HG03108 (cell line): ENCODE measurements at regions not wholly inside any gene's neighbourhood (a gene's known extent, or its start where the extent isn't known, plus 50 kb on each side); places are given as distances from the start of the nearest gene placed in this dataset.

Experiments used
- ATAC-seq: cut with Tn5 transposase; IDR thresholded peaks from one replicate; pipeline ENCODE4 v1.9.1; 2021; ENCODE audit warnings: moderate library complexity; ENCODE audit not compliant: unreplicated experiment

DNA sequence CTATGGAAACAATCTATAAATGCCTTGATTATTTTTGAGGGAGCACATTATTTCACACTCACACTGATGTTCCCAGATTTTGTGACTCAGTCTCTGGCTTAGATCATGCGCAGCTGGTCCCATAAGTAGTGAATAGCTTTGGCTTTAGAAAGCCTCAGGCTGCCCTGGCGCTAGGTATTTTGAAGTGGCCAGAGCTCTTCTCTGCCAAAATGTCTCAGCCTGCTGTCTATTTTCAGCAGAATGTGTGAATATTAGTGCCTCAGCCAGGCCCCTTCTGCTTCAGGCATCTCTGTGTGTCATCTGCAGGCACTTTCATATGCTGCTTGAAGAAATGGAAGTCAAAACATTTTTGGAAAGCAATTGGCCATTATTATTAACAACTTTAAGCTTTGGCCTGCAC, 931.0 kb upstream of the INTU start:
- ATAC-seq: no peak

DNA sequence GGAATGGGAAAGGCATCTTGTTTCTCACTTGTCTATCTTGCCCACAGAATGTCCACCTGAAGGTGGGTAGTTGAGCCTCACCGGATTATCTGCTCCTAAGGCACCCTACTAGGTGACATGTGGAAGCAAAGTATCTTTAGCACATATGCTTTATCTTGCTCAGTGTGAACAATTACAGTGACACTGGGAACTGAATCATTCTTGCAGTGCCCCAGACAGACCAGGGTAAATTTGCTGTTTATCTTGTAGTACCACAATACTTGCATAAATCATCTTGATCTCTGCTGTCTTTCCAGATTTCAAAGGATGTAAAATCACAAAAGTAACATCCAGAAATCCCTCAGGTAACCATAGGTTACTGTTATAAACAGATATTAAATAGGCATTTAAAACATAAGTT, 930.0 kb upstream of the INTU start:
- ATAC-seq: no peak

DNA sequence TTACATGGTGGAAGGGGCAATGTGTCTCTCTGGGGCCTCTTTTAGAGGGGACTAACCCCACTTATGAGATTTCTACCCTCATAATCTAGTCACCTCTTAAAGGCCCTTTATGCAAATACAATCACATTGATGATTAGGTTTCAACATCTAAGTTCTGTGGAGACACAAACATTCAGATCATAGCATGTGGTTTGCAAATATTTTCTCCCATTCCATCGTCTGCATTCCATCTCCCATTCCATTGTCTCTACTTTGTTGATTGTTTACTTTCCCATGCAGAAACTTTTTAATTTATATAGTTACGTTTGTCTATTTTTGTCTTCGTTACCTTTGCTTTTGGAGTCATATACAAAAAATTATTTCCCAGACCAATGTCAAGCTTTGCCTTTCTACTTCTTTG, 927.5 kb upstream of the INTU start:
- ATAC-seq: no peak

DNA sequence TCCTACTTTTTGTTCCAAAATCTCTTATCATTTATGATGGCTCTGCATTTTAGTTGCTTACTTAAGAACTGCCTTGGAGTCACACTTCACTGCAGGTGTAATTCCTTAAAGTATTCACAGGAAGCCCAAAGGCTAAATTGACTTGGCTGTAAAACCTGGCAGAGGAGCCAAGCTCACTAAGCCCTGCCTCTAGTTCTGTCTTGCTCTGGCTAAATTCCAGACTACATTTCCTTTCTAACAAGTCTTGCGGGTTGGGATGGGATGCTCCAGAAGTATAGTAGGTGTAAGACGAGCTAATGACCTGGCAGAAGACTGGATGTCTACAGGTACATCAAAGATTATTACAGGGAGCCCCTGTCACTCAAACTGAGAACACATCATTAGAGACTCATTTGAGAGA, 924.0 kb upstream of the INTU start:
- ATAC-seq: no peak

DNA sequence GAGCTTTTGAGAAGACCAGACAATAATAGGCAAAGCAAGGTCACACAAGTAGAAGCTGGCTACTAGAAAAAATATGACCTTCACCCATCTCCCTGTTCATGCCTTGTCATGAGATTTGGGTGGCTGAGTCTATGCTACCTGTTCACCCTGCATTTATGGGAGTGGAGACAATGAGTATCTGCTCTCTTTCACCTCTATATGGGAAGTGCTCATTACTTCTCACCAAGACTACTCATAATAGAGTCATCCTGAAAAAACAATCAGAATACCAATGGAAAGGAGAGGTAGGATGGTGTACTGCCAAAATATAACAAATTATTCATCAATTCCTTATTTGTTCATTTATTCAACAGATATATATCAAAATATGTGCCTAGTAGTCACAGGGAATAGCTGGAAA, 921.8 kb upstream of the INTU start:
- ATAC-seq: no peak

DNA sequence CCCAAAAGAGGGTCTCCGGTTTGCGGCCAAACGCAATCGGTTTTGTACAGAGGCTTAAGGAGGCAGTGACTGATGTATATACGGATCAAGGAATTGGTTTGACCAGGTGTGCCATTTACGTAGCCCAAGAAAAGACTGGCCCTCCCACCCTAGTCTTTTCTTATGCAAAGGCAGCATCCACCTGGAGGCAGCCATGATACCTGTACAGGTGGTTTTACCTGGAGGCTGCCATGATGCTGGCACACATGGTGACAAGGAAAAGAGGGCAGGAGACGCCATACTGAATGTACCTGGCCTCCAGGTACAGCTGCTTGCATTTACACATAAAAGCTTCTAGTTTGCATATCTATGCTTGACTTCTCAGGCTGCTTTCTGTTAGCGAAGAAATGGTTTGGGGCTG, 917.7 kb upstream of the INTU start:
- no peak for ATAC-seq

DNA sequence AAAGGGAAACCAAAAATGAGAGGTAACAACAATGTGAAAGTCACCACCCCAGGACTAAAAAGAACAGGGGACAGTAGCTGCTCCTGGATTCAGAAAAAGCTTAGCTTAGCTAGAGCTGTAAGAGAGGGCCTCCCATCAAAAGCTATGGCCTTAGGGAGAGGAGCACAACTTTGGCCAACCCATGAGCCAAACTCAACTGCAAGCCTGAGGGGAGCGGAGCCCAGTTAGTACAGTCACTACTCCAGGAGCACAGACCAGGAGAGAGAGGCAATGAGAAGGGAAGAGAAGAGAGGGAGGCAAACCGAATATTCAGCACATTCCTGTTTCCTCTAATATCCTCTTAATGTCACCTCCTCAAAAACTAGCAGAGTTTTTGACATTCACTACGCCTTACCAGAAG, 917.1 kb upstream of the INTU start:
- no peak for ATAC-seq

DNA sequence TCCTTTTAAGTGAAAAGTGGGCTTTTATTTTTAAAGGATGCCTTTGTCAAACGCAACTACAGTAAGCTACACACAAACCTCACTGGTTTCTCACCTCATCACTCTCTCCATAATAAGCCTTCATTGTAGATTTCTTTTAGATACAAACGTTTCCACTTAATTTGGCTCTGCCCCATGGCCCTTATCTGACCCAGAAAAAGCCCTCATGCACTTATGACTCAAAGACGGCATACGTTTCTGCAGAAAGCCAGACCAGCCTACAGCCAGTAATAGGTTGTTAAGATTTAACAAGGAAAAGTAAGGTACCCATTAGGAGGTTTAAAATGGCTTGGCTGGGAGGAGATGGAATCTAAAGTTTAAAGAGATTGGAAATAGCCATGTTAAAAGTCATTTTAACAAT, 914.6 kb upstream of the INTU start:
- ATAC-seq: no peak

DNA sequence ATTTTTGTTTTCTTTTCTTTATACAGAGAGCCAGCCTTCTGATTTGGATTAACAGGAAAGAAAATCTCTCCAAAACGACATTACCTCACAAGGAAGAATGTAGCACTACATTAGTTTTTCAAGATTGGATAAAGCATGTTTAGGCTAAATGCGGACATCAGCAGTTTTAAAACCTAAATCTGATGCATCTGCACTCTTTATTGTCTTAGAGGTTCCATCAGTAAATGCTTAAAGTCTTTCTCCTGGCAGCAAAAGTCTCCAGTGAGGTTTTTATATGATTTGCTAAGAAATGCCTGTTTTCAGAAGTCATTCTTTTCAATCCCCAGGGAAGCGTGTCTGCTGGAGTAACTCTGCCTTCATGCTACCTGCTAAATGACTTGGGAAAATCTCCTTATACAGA, 912.9 kb upstream of the INTU start:
- ATAC-seq: no peak

DNA sequence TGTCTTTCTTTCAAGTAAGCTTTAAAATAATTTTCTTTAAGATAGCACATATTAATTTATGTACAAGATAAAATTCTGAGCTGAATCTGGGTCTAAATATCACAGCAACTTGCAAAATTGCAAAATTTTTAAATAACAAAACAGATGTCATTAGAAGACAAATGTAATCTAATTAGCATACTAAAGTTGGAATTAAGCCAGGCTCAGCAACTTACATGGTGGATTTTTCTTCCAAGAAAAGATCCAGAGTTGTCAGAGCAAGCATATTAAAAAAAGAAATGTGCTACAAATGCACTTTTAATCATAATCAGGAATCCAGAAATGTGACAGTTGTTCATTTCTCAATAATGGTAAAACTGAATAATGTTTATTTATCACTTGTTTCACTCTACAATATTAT, 906.9 kb upstream of the INTU start:
- no peak for ATAC-seq

DNA sequence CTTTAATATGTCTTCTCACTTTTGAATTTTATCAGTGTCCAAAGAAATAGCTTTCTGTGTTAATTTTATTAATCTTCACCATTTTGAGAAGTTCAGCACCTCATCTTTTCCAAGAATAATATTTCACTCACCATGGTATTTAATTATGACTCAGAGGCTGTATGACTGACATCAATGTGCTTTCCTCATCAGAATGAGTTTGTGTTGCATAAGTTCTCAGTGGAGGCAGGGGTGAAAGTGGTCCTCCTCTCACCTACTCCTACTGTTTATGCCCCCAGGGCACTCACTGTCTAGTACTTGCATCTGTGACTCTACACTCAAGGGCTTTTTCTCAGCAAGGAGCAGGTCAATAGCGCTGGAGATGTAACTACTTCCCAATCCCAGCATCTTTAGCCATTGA, 905.3 kb upstream of the INTU start:
- no peak for ATAC-seq

DNA sequence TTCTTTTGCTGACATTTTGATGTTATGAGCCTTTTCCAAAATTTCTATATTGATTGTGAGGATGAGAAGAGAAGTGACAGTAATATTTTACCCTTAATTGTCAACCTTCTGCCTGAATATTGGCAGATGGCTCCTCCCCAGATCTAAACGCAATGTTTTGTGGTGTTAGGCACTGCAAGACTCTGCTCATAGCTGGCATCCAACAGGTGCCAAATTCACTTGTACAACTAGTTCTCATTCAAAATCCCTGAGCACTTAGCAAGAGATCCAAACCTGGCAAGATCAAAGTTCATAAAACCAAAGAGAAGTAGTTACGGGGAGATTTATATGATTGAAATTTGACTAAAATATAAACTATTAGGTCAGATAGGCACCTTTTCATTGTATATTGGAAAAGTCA, 901.7 kb upstream of the INTU start:
- no peak for ATAC-seq

DNA sequence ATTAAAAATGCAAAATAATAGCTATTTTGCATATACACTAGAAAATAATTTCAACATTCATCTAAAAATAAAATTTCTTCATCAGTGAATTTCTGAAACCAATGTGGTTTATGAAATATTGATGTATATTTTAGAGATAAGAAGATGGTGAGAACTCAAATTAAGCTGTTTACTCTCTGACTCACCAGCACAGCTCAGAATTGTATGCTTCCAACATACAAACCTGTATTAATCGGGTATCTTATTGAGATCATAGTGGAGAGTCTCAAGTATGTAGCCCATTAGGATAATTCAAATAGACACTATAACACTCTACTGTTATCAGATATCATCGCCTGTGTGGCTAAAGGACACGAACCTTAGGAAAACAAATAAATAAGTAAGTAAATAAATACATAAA, 899.5 kb upstream of the INTU start:
- no peak for ATAC-seq

DNA sequence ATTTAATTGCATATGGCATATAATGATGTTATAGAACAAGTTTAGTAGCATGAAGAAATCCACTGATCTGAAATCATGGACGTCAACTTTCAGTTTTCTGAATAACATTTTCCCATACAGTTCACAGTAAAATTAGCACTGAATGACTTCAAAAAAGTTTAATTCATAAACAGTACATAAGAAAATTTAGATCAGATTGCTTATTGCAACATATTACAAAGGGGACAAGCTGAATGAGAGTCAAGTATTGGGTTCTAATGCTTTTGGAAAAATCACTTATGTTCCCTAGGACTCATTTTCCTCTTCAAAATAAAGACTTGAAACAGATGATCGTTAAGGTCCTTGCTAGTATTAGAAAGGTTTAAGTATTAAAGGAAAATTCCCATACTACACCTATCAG, 898.3 kb upstream of the INTU start:
- ATAC-seq: no peak

DNA sequence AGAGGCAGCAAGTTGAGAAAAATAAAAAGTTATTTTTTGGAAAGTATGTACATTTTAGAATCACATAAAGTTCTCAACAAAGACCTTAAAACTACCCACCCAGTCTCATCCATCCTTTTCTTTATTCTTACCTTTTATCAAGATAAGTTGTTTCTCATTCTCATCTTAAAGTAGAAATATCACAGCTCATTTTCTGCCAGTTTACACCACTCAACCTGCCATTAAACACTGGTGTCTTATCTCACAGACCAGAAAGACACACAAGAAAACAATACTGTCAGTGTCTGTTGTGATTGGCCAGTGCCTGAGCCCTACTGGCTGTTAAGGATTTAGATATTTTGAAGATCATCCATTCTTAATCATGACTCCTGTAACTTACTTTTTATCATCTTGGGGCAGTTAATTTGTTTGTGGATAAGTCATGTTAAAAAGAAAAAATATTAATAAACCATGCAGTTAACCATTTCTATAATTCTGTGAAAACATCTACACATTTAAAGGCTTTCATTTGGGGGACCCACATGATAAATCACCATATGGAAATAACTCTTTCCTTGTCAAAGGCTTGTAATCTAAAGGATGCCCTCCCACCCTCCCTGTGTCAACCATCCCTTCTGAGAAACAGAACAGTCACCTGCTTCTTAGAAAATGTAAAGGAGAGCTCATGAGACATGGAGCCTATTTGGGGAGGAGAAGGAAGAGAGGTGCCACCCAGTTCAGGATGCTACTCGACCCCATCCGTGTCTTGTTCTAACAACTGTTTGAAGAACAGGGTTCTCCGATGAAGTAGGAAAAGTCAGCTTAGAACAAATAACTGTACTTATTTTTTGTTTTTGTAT, 897.2 kb upstream of the INTU start:
- no peak for ATAC-seq

DNA sequence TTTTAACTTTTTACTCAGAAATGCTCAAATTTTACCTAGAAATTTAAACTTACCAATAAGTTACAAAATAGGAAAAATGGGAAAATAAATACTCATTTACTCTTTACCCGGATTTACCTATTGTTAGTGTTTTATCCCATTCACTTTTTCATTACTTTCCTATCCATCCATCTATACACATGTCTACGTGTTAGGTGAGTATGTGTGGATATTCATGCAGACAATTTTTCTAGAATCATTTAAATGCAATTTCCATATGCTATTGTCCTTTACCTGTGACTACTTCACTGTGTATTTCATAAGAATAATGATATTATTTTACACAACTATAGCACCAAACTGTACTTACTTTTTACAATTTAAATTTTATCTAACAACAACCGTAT, 896.6 kb upstream of the INTU start:
- ATAC-seq: no peak

DNA sequence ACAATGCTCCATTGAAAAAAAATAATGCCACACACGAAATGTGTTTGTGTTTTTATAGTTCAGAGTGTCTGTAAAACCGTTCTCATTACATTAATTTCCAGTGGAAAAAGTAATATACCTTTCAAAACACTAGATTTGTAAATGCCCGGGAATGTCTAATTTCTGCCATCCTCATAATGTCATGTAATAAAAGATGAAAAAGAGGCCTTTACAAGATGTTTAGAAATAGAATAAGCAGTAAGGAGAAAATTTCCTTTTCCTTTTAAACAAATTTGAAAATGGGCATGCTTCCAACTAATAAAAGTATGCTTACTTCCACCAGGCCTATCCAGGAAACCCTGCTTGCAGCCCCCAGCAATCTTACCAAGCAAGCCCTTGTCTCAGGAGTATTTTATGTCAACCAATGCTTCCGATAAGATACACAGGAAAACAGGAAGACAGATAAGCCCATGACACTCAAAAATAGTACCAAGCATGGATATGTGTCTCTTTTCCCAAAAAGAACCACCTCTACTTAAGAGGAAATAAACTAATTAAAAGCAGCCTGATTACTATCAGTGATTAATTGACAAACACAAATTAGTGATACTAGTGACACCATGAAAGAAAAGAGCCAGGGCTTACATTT, 894.7 kb upstream of the INTU start:
- no peak for ATAC-seq

DNA sequence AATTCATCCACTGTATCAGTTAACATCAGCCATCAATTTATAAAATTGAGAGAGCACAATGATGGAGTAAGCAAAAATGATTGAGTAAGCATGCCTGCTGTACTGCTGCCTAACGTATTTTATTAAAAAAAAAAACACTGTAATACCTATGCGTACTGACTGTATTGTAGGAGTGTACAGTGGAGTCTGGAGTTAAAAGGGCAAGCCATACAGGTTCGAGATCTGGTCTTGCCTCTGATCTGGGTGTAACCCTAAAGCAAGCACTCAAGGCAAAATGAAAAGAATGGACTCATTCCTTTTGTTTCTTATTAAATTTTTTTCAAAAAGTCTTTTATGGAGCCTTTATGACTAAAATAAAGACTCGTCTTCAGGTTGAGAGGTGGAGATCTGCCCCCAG, 894.2 kb upstream of the INTU start:
- ATAC-seq: no peak

DNA sequence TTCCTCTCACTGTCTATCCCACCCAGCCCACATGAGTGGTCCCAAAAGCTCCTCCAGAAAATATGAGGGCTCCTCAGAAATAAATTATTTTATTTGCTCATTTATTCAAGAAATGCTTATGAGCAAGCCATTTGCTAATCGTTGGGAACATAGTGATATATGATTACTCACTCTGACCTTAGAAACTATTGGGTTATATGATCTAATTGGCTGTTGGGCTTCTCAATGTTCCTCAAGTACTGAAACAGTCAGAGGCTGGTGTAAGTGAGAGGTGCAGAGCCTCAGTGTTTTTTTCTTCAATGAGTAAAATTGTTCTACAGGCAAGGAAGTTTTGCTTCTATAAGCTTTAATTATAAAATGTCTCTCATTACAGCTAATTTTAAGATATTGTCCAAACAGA, 893.8 kb upstream of the INTU start:
- ATAC-seq: no peak

DNA sequence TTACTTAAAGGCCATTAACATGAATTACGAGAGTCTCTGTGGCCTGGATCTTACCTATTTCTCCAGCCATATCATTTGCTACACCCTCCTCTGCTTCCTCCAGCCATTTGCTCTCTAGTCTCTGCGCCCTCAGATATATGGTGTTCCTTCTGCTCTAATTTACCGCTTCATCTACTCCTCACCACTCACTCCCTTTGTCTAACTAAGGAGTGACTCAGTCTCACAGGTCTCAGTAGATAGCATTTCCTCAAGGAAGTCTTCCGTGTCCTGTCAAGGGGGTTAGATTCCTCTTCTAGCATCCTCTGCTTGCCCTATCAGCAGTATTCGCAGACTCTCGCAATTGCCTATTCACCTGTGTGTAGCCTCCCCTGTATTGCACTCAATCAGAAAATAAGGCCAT, 892.1 kb upstream of the INTU start:
- ATAC-seq: no peak

DNA sequence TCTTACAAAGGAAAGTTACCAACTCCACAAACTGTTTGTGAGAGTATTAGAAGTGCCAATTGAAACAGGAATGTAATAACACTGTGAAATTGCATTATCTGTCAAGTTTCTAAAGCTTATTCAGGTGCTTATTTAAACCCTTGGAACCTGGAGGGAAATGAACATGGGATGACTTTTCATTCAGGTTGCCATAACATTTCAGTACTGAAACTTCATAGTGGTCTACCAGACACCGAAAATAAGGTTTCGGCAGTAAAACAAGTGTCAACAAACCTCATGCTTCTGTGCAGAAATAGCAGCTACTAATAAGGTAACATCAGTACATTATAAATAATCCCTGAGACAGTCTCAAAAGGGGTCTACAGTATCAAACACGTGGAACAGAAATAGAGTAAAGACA, 890.7 kb upstream of the INTU start:
- no peak for ATAC-seq

DNA sequence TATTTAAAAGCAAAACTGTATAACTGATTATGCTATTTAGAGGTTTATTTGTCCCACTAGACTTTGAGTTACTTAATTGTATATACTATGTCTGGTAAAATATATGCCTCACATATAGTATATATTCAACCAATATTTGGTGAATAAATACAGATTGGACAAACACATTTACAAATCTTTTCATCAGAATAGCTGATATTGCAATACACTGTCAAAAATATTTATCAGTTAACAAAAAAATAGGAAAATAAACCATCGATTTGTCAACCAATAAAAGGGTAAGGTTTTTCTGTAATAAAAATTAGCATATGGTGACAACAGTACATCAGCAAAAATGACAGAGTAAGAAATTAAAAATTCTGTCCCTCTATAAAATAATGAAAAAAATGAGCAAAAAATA, 889.9 kb upstream of the INTU start:
- no peak for ATAC-seq

DNA sequence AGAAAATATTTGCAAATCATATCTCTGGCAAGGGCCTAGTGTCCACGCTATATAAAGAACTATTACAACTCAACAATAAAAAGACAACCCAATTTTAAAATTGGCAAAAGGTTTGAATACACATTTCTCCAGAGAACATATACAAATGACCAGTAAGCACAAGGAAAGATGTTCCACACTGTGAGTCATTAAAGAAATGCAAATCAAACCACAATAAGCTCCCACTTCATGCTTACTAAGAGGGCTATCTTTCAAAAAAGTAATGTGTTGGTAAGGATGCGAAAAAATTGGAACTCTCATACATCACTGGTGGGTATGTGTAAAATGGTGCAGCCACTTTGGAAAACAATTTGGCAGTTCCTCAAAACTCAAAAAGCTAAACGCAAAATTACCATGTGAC, 884.0 kb upstream of the INTU start:
- ATAC-seq: no peak
